ENCODE measurements at regions not wholly inside any gene's neighbourhood (a gene's known extent, or its start where the extent isn't known, plus 50 kb on each side); places are given as distances from the start of the nearest gene placed in this dataset.

GRCh38 chr1:177838907-177839485 lies 130.9 kb downstream of the SEC16B start:
- no peak for DNase-seq

- DNase-seq: no peak
Observed at GRCh38 chr1:177833631-177834030, 136.2 kb downstream of the SEC16B start.

GRCh38 chr1:177830531-177831135 lies 139.2 kb downstream of the SEC16B start:
- DNase-seq: no peak

- DNase-seq: no peak
Observed at GRCh38 chr1:177825276-177825901, 144.5 kb downstream of the SEC16B start.

GRCh38 chr1:177824508-177824982 lies 145.3 kb downstream of the SEC16B start:
- no peak for DNase-seq

GRCh38 chr1:177820213-177820612 lies 149.6 kb downstream of the SEC16B start:
- DNase-seq: no peak

GRCh38 chr1:177817937-177818875 lies 151.7 kb downstream of the SEC16B start:
- no peak for DNase-seq

- no peak for DNase-seq
Observed at GRCh38 chr1:177812650-177813049, 157.2 kb downstream of the SEC16B start.

GRCh38 chr1:177812144-177812543 lies 157.7 kb downstream of the SEC16B start:
- no peak for DNase-seq

- DNase-seq: no peak
Observed at GRCh38 chr1:177811429-177811828, 158.4 kb downstream of the SEC16B start.

- DNase-seq: no peak
Observed at GRCh38 chr1:177809819-177810218, 160.0 kb downstream of the SEC16B start.

GRCh38 chr1:177802304-177802703 lies 167.6 kb downstream of the SEC16B start:
- DNase-seq: no peak

GRCh38 chr1:177801790-177802189 lies 168.1 kb downstream of the SEC16B start:
- DNase-seq: no peak

GRCh38 chr1:177800400-177801088 lies 169.3 kb downstream of the SEC16B start:
- no peak for DNase-seq

- no peak for DNase-seq
Observed at GRCh38 chr1:177799746-177800145, 170.1 kb downstream of the SEC16B start.

GRCh38 chr1:177798614-177799013 lies 171.2 kb downstream of the SEC16B start:
- no peak for DNase-seq

- DNase-seq: no peak
Observed at GRCh38 chr1:177796561-177796960, 173.3 kb downstream of the SEC16B start.

GRCh38 chr1:177794376-177794991 lies 175.4 kb downstream of the SEC16B start:
- no peak for DNase-seq

- DNase-seq: no peak
Observed at GRCh38 chr1:177793900-177794299, 176.0 kb downstream of the SEC16B start.

- DNase-seq: no peak
Observed at GRCh38 chr1:177790566-177790965, 179.3 kb downstream of the SEC16B start.

GRCh38 chr1:177789956-177790355 lies 179.9 kb downstream of the SEC16B start:
- DNase-seq: no peak

- DNase-seq: no peak
Observed at GRCh38 chr1:177786176-177786745, 183.6 kb downstream of the SEC16B start.

All from dermis blood vessel endothelial cell (primary cell).